ENCODE measurements at regions not wholly inside any gene's neighbourhood (a gene's known extent, or its start where the extent isn't known, plus 50 kb on each side); places are given as distances from the start of the nearest gene placed in this dataset.

DNA sequence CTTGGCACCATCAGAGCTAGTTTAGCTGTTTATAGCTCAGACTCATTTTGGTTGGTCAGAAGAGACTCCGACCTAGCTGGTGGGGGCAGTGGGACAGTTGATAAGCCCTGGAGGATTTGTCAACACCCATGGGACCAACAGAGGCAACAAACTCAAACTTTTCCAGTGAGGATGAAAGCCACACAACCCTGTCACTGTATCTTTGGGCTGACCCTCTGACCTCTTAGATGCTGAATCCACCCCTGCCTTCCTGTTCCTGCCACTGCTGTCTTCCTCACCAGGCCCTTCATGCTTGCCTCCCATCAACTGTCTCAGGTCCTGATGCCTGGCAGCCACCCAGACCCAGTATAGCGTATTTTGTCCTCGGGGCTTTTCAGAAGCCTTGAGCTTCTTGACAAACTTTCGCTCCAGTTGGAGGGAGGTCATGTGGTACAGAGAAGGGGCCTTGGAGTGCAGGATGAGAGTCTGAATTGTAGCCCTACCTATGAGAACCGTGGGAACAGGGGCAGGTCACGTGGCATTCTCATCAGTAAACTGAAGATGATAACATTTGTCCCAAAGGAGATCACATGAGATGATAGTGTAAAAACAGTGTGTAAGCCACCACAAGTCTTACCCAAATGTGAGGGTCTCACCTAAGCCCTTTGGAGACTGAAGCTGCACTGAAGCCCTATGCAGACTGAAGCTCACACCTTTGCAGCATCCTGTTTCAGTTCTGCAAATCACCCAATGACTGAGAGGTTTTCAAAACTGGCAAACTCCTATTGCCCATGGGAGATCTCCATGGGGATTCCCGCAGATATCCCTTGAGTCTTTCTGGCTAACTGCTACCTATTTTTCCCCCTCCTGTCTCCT is 72.0 kb upstream of the F13A1 start:
- CTCF ChIA-PET = no interaction called here
- no peak for TF ChIP-seq BHLHE40 (IDR thresholded peaks at IDR 0.05; ENCODE audit: borderline replicate concordance)
- no peak for TF ChIP-seq ARNT (IDR thresholded peaks at IDR 0.05)
- no peak for DNase-seq (ENCODE audit: extremely low spot score)
- POLR2A ChIA-PET = no interaction called here

DNA sequence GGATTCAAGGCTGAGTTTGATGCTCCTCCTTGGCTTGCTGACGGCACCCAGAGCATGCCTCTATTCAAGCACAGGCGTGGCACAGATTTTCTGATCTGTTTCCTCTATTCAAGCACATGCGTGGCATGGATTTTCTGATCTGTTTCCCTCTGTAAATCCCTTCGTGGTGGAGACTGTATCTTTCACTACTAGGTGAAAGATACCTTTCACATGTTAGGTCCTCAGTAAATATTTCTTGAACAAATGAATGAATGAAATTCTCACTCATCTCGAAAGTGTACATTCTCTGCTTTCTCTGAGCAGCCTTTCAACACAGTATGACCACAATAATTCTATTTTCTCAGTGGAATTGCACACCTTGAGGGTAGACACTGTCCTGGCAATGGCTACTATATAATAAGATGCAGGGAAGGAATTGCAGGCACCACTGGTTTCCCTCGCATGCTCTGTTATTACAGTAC is 72.6 kb upstream of the F13A1 start:
- ChIA-PET CTCF (no interaction called here), POLR2A (no interaction called here)
- TF ChIP-seq CTBP1 (IDR thresholded peaks at IDR 0.05; ENCODE audit: borderline replicate concordance) (no peak), SUZ12 (IDR thresholded peaks at IDR 0.05) (no peak), ARNT (IDR thresholded peaks at IDR 0.05) (no peak), TARDBP (IDR thresholded peaks at IDR 0.05) (no peak), HDGF (IDR thresholded peaks at IDR 0.05; ENCODE audit: borderline replicate concordance) (no peak), L3MBTL2 (conservative IDR thresholded peaks at IDR 0.05) (no peak), FOXA1 (IDR thresholded peaks at IDR 0.05) (no peak), ZNF384 (IDR thresholded peaks at IDR 0.05) (no peak), LEF1 (IDR thresholded peaks at IDR 0.05; ENCODE audit: borderline replicate concordance) (no peak), ELF4 (IDR thresholded peaks at IDR 0.05) (no peak), NFRKB (IDR thresholded peaks at IDR 0.05) (no peak), FOXM1 (IDR thresholded peaks at IDR 0.05; ENCODE audit: borderline replicate concordance) (no peak), BHLHE40 (IDR thresholded peaks at IDR 0.05; ENCODE audit: borderline replicate concordance) (no peak), SP1 (IDR thresholded peaks at IDR 0.05) (no peak), FOXK2 (IDR thresholded peaks at IDR 0.05) (no peak)
- TF ChIP-seq, protein P1, sequence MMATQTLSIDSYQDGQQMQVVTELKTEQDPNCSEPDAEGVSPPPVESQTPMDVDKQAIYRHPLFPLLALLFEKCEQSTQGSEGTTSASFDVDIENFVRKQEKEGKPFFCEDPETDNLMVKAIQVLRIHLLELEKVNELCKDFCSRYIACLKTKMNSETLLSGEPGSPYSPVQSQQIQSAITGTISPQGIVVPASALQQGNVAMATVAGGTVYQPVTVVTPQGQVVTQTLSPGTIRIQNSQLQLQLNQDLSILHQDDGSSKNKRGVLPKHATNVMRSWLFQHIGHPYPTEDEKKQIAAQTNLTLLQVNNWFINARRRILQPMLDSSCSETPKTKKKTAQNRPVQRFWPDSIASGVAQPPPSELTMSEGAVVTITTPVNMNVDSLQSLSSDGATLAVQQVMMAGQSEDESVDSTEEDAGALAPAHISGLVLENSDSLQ (IDR thresholded peaks at IDR 0.05) = no peak
- DNase-seq (ENCODE audit: extremely low spot score) = no peak

DNA sequence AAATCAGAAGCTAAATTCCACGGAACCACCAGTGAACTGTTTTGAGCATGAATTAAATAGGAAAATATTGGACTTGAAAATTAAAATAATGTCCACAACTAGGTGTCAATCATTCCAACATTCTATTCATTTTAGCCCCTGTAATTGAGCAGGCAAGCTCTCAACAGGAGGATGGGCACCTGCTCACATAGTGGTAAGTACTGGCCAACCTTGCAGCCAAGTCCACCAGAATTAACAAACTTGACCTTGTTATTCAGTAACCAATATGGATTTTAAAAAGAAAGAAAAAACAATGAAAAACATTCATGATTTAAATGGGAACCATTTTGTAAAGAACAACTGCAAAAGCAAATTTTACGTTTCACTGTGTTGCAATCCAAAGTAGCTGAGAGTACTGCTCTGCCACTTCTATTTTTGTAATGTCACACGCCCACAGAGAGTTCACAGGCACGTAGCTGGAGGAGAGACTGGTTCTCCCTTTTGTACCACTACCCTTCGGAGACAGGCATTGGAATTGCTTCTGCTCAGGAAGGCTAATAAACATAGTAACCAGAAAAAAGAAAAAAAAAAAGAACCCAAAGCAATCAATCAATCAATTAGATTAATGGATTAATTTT is 75.2 kb upstream of the F13A1 start:
- no peak for DNase-seq (ENCODE audit: extremely low spot score)
- CTCF ChIA-PET = no interaction called here
- TF ChIP-seq HDGF (IDR thresholded peaks at IDR 0.05; ENCODE audit: borderline replicate concordance) (no peak), TARDBP (IDR thresholded peaks at IDR 0.05) (no peak), L3MBTL2 (conservative IDR thresholded peaks at IDR 0.05) (no peak), ARNT (IDR thresholded peaks at IDR 0.05) (no peak), SP1 (IDR thresholded peaks at IDR 0.05) (no peak), FOXK2 (IDR thresholded peaks at IDR 0.05) (no peak), FOXA1 (IDR thresholded peaks at IDR 0.05) (no peak)
- POLR2A ChIA-PET = no interaction called here

DNA sequence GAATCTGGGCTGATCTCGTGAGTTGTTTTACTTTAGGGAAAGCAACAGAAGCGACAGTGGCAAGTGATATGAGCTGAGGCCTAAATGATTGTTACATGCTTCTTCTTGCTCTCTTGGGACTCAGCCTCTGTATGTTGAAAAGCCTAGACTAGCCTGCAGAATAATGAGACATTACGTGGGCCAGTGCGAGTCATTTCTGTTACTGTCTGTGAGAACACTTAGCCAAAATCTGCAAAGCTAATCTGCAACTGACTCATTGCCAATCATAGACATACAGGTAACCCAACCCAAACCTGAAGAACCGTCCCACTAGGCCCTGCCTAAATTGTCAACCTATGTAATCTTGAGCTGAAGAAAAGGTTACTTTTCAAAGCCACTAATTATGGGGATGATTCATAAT is 77.4 kb upstream of the F13A1 start:
- ChIA-PET CTCF (no interaction called here), POLR2A (no interaction called here)
- DNase-seq (ENCODE audit: extremely low spot score) = no peak
- no peak for TF ChIP-seq L3MBTL2 (conservative IDR thresholded peaks at IDR 0.05)
- no peak for TF ChIP-seq FOXK2 (IDR thresholded peaks at IDR 0.05)
- no peak for TF ChIP-seq FOXA1 (IDR thresholded peaks at IDR 0.05)
- no peak for TF ChIP-seq LEF1 (IDR thresholded peaks at IDR 0.05; ENCODE audit: borderline replicate concordance)
- no peak for TF ChIP-seq ELF4 (IDR thresholded peaks at IDR 0.05)
- TF ChIP-seq, protein P1 (IDR thresholded peaks at IDR 0.05) = no peak

DNA sequence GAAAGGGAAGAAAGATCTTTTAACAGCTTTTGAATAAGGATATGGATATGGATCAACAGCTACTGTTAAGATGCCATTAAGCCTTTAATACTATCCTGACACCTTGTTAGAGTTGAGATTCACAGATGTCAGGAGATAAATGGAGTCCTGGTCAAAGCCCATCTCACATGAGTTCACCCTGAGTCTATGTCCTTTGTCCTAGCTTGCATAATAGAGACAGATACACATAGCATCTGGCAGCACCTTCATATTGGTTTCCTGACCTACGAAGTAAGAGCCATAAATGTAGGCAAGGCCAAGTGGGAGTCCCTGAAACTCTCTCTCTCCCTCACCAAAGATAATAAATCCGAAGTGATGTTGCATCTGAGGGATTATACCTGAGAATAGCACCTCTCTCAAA is 79.1 kb upstream of the F13A1 start:
- DNase-seq (ENCODE audit: extremely low spot score) = no peak

DNA sequence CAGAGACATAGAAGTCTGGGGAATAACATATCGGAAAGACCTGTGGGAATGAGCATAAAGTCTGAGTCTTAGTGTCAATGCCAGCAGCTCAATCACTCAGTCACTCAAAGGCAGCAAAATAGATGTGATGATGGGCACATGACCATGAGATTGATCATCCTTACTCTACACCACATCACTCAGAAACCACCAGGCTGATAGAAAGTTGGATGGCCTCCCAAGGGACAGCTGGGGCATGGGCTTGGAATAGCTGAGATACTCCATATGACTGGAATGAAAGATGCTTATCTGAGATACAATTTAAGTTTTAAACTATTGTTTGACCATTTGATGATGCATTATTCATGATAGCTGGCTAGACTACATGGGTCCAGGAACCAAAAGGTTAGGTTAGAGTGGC is 80.9 kb upstream of the F13A1 start:
- CTCF ChIA-PET = no interaction called here

More for the DNA sequence above, 79.1 kb upstream of the F13A1 start:
- TF ChIP-seq, protein P1 (IDR thresholded peaks at IDR 0.05) = no peak
- CTCF ChIA-PET = no interaction called here
- POLR2A ChIA-PET = no interaction called here

More for the DNA sequence above, 80.9 kb upstream of the F13A1 start:
- no peak for DNase-seq (ENCODE audit: extremely low spot score)
- POLR2A ChIA-PET = no interaction called here
- TF ChIP-seq FOXM1 (IDR thresholded peaks at IDR 0.05; ENCODE audit: borderline replicate concordance) (no peak), ARNT (IDR thresholded peaks at IDR 0.05) (no peak), SUZ12 (IDR thresholded peaks at IDR 0.05) (no peak), HDGF (IDR thresholded peaks at IDR 0.05; ENCODE audit: borderline replicate concordance) (no peak), ELF4 (IDR thresholded peaks at IDR 0.05) (no peak), L3MBTL2 (conservative IDR thresholded peaks at IDR 0.05) (no peak), TARDBP (IDR thresholded peaks at IDR 0.05) (no peak), CTBP1 (IDR thresholded peaks at IDR 0.05; ENCODE audit: borderline replicate concordance) (no peak), BHLHE40 (IDR thresholded peaks at IDR 0.05; ENCODE audit: borderline replicate concordance) (no peak), SP1 (IDR thresholded peaks at IDR 0.05) (no peak), LEF1 (IDR thresholded peaks at IDR 0.05; ENCODE audit: borderline replicate concordance) (no peak)
- TF ChIP-seq, protein P1 (IDR thresholded peaks at IDR 0.05) = no peak
